Glutamatergic neuron (in vitro differentiated cells): ENCODE measurements at regions not wholly inside any gene's neighbourhood (a gene's known extent, or its start where the extent isn't known, plus 50 kb on each side); places are given as distances from the start of the nearest gene placed in this dataset.
"Not testable (repeated sequence)": the region's sequence is repeated elsewhere in the genome, so short reads cannot be mapped to it uniquely, and the experiment has no call there.

Experiments
- DNase-seq: peaks from one replicate; pipeline ENCODE4 v3.0.0; 2022
- H3K27ac Mint-ChIP-seq: one replicate; pipeline ENCODE4 v1.8.0; 2020; ENCODE audit warnings: mild to moderate bottlenecking, mixed read lengths, inconsistent platforms; ENCODE audit not compliant: unreplicated experiment
- H3K27me3 Mint-ChIP-seq: one replicate; pipeline ENCODE4 v1.8.0; 2020; ENCODE audit warnings: mild to moderate bottlenecking, moderate library complexity, mixed read lengths, inconsistent platforms; ENCODE audit not compliant: unreplicated experiment
- H3K36me3 Mint-ChIP-seq: one replicate; pipeline ENCODE4 v1.8.0; 2020; ENCODE audit warnings: mild to moderate bottlenecking, mixed read lengths, inconsistent platforms; ENCODE audit not compliant: unreplicated experiment
- H3K4me1 Mint-ChIP-seq: one replicate; pipeline ENCODE4 v1.8.0; 2020; ENCODE audit warnings: mild to moderate bottlenecking, low read depth, mixed read lengths, inconsistent platforms; ENCODE audit not compliant: unreplicated experiment
- H3K4me3 Mint-ChIP-seq: one replicate; pipeline ENCODE4 v1.8.0; 2020; ENCODE audit warnings: mild to moderate bottlenecking, mixed read lengths, inconsistent platforms; ENCODE audit not compliant: unreplicated experiment
- H3K9me3 Mint-ChIP-seq: one replicate; pipeline ENCODE4 v1.8.0; 2020; ENCODE audit warnings: mild to moderate bottlenecking, moderate library complexity, mixed read lengths, inconsistent platforms; ENCODE audit not compliant: unreplicated experiment
- CTCF ChIP-seq: fragments of 200-600 bp; sonication (generic); IDR thresholded peaks from one replicate; pipeline ENCODE4 v1.5.0; 2021; ENCODE audit not compliant: partially characterized antibody, unreplicated experiment

GRCh38 chr17:20944014-20944865, 98.6 kb downstream of the USP22 start:
- Mint-ChIP-seq H3K9me3 (peaks cover 2% of the 10 kb centered on the region), H3K27me3 (peaks cover 2% of the 10 kb centered on the region), H3K4me1 (peaks cover 18% of the 10 kb centered on the region), H3K36me3 (peaks cover 9% of the 10 kb centered on the region), H3K4me3 (no peak overlapping the region), H3K27ac (no peak overlapping the region)
- no peak for TF ChIP-seq CTCF
- peak; percentile 34 for DNase-seq

- not testable (repeated sequence) for DNase-seq, H3K27ac Mint-ChIP-seq, H3K27me3 Mint-ChIP-seq, H3K36me3 Mint-ChIP-seq, H3K4me3 Mint-ChIP-seq, H3K4me1 Mint-ChIP-seq, H3K9me3 Mint-ChIP-seq
Observed at GRCh38 chr17:20947708-20948107, 95.1 kb downstream of the USP22 start.

DNA sequence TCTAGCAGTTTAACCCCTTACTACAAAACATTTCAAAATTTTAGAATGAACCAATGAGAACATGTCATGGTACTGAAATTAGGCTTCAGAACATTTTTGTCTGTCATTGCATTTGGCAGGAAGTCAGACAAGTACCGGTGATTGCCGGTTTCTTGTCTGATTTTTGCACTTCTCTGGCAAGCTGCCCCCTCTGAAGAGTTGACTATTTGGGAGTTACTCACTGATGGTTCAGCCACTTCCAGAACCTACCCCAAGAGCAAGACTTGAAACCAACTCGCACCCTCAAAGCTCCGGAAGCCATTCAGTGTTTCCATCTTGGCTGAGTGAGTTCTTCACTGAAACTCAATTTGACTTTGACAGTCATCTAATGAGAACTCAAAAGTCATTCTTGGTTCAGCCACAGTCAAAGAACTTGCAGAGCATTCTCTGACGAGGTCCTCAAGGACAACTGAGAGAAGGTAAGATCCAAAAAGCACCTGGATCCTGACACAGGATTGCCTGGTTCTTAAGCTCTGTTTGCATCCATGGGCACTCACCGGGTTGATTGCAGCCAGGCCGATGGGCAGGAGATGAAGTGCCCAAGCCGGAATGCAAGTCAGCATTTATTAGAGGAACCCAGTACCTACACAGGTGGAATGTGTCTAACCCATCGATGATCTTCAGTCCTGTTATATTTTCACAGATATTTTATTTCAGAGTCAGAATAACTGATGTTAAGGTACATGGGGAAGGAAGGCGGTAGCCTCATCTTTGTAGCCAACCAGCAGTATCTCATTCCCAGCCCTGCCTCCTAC, 93.6 kb downstream of the USP22 start:
- Mint-ChIP-seq H3K27me3 (no peaks in the 10 kb centered on the region), H3K9me3 (peaks cover 2% of the 10 kb centered on the region), H3K4me1 (peaks cover 5% of the 10 kb centered on the region), H3K36me3 (peaks cover 9% of the 10 kb centered on the region), H3K4me3 (no peak overlapping the region), H3K27ac (no peak overlapping the region)
- DNase-seq, result no peak
- TF ChIP-seq CTCF, result no peak
